Mesodermal cell (in vitro differentiated cells): ENCODE measurements at regions not wholly inside any gene's neighbourhood (a gene's known extent, or its start where the extent isn't known, plus 50 kb on each side); places are given as distances from the start of the nearest gene placed in this dataset.
"Not testable (repeated sequence)": the region's sequence is repeated elsewhere in the genome, so short reads cannot be mapped to it uniquely, and the experiment has no call there.

Experiments
- H3K27ac ChIP-seq: 2 replicates; pipeline ENCODE4 v1.7.0; 2013; ENCODE audit warnings: mild to moderate bottlenecking, low read depth, low read length, moderate library complexity; ENCODE audit not compliant: severe bottlenecking
- H3K36me3 ChIP-seq: 2 replicates; pipeline ENCODE4 v1.7.1; 2013; ENCODE audit warnings: mild to moderate bottlenecking, low read length, moderate library complexity; ENCODE audit not compliant: control insufficient read depth, insufficient read depth
- H3K4me1 ChIP-seq: one replicate; pipeline ENCODE4 v1.7.1; 2013; ENCODE audit warnings: mild to moderate bottlenecking, low read length; ENCODE audit not compliant: insufficient read depth, control insufficient read depth, poor library complexity, severe bottlenecking
- H3K4me3 ChIP-seq: 2 replicates; pipeline ENCODE4 v1.7.0; 2013; ENCODE audit warnings: low read length, control low read depth, mild to moderate bottlenecking; ENCODE audit not compliant: insufficient read depth, poor library complexity, severe bottlenecking; ENCODE audit errors: extremely low read depth
- H3K9me3 ChIP-seq: 2 replicates; pipeline ENCODE4 v1.7.1; 2013; ENCODE audit warnings: mild to moderate bottlenecking, low read length, moderate library complexity; ENCODE audit not compliant: control insufficient read depth
- WGBS, 2 experiments: methylation state at CpG; one replicate each; pipeline ENCODE4 v1.1.5; 2013; ENCODE audit warnings: missing lambda C conversion rate in 2 of 2; ENCODE audit not compliant: insufficient coverage in 2 of 2; 5-methylcytosine and 5-hydroxymethylcytosine counted together

DNA sequence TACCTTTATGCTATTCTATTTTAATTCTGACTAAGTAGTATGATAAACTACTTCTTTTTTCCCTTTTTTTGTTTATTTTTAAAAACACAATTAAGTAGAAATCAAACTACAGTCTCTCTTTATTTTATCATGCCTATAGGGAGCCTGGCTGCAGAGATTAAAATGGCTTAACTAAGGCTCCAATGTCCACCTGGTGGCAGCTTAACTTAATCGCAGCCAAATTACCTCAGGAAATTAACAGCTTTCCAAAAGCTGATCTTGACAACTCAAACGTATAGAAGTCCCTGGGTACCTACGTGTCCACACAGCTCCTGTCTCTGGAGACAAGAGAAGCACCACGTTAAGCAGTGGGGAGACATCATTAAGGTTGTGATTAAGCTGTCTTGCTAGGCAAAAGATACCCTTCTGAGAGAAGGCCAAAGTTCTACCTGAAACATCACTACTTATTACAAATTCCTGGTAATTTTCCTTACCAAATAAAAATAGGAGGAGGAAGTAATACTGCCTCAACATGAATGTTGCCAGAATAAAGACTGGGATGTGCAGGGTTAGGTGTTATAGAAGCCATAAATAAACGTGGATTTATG, 63.2 kb upstream of the SNX19 start:
- Histone ChIP-seq H3K27ac (no peak overlapping the region), H3K36me3 (no peaks in the 10 kb centered on the region), H3K4me3 (no peak overlapping the region), H3K9me3 (peaks cover 4% of the 10 kb centered on the region), H3K4me1 (no peaks in the 10 kb centered on the region)
- WGBS, 2 experiments: 35 to 42% methylated on average over 2 to 3 of the region's 5 CpGs

DNA sequence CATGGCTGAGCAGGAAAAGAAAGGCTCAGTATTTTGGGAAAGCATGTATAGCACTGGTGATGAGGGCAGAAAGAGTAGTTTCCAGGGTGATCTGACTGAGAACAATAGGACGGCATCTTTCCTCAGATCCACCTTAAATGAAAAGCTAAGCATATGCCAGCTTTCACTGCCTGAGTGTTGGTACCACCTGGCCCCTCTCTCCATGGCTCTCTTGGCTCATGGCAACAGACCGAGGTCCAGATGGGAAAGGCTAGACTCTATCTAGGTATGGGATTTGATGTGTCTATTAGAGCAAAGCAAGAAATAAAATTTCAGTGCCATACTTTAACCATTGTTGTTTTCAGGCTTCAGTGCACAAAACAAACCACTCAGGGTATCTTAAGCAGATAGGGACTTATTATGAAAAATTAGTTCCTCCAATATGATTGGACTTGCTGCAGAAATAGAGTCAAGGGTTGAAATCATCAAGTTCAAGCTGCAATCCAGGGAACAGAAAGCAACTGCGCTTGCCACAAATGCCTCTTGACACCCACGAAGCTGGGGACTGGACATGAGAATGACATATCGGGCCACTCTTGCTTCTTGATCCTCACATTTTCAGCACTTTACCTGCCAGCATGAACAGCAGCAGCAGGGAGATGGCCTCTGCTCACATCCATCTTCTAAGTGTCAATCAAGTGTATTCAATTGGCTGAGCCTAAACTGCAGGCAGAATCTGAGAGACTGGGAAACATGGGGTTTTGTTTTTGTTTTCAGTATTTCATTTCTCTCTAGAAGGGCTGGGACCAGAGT, 64.0 kb upstream of the SNX19 start:
- WGBS, 2 experiments: 77 to 98% methylated on average over 4 of the region's 5 CpGs
- peaks cover 4% of the 10 kb centered on the region for H3K9me3 ChIP-seq
- no peaks in the 10 kb centered on the region for H3K4me1 ChIP-seq
- H3K4me3 ChIP-seq: no peak overlapping the region
- H3K36me3 ChIP-seq: no peaks in the 10 kb centered on the region
- H3K27ac ChIP-seq: no peak overlapping the region

DNA sequence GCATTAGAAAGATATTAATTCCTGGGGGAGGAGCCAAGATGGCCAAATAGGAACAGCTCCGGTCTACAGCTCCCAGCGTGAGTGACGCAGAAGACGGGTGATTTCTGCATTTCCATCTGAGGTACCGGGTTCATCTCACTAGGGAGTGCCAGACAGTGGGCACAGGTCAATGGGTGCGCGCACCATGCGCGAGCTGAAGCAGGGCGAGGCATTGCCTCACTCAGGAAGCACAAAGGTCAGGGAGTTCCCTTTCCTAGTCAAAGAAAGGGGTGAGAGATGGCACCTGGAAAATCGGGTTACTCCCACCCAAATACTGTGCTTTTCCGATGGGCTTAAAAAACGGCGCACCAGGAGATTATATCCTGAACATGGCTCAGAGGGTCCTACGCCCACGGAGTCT, 68.0 kb upstream of the SNX19 start:
- not testable (repeated sequence) for H3K4me3 ChIP-seq, H3K9me3 ChIP-seq, H3K4me1 ChIP-seq, H3K36me3 ChIP-seq, H3K27ac ChIP-seq
- 96 to 100% methylated on average over 3 to 10 of the region's 16 CpGs for WGBS, 2 experiments

DNA sequence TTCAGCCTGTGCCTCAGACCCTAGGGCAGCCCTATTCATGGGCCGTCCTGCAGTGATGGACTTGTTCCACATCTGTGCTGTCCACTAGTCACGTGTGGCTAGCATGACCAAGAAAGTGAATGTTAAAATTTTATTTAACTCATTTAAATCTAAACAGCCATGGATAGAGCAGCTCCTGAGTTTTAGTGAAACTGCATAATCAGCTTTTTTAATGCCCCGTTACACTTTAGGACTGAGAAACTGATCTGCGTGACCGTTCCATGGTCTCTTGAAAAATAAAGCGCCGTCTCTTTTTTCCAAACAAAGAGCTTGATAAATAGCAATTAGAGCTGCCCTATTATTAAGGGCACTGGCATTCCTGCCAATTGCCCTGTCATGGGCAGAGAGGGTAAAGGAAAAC, 76.5 kb upstream of the SNX19 start:
- H3K4me3 ChIP-seq: no peak overlapping the region
- H3K27ac ChIP-seq: no peak overlapping the region
- no peaks in the 10 kb centered on the region for H3K36me3 ChIP-seq
- 95 to 96% methylated on average over 5 to 6 of the region's 7 CpGs for WGBS, 2 experiments
- H3K4me1 ChIP-seq: no peaks in the 10 kb centered on the region
- no peaks in the 10 kb centered on the region for H3K9me3 ChIP-seq

GRCh38 chr11:130994043-130994442, 77.8 kb upstream of the SNX19 start:
- no CpG with 5 or more reads among the region's 2 CpGs for WGBS, 2 experiments
- no peaks in the 10 kb centered on the region for H3K4me1 ChIP-seq
- no peaks in the 10 kb centered on the region for H3K9me3 ChIP-seq
- H3K36me3 ChIP-seq: no peaks in the 10 kb centered on the region
- no peak overlapping the region for H3K27ac ChIP-seq
- no peak overlapping the region for H3K4me3 ChIP-seq

DNA sequence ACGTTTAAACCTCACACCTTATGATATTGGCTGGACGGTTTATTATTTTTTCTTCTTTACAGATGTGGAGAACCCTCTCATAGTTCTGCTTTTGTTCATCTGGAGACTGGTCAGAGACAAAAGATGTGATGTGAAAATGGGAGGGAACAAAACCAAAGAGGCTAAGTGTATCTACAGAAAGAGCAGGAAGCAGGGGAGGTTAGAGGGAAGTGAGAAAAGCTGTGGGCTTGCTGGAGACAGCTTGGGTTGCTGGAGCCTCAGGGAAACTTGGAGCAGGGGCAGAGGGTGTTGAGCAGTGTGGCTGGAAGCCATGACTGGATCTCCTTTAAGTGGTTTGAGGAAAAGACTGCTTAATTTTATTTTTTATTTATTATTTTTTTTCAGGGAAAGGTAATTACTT, 79.0 kb upstream of the SNX19 start:
- H3K9me3 ChIP-seq: no peaks in the 10 kb centered on the region
- H3K27ac ChIP-seq: no peak overlapping the region
- H3K36me3 ChIP-seq: no peaks in the 10 kb centered on the region
- 83% methylated on average over 1 of the region's 2 CpGs; no CpG with 5 or more reads in 1 of the 2 experiments for WGBS, 2 experiments
- no peak overlapping the region for H3K4me3 ChIP-seq
- peaks cover 5% of the 10 kb centered on the region for H3K4me1 ChIP-seq

- no peak overlapping the region for H3K4me3 ChIP-seq
- H3K4me1 ChIP-seq: peaks cover 8% of the 10 kb centered on the region
- 100% methylated on average over 1 of the region's 1 CpG; no CpG with 5 or more reads in 1 of the 2 experiments for WGBS, 2 experiments
Measured at GRCh38 chr11:130997278-130997677, 81.0 kb upstream of the SNX19 start.

DNA sequence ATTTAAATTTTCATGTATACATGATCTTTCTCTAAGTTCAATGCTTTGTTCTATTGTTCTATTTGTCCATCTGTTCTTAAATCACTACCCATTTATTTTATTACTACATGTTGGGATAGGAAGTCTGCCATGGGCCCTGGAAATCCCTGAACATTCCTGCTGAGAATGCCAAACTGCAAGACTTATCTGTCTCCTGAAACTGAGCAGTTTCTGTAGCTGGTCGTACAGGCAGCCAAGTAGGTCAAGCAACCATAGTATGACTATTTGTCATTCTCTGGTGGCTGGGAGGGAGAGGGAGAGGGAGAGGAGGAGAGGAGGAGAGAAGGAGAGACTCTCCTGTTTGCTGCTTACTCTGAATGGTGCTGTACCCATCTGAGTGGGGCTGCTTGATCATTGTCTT, 82.8 kb upstream of the SNX19 start:
- Histone ChIP-seq H3K4me3 (no peak overlapping the region), H3K27ac (no peak overlapping the region), H3K9me3 (no peaks in the 10 kb centered on the region), H3K4me1 (peaks cover 8% of the 10 kb centered on the region), H3K36me3 (no peaks in the 10 kb centered on the region)
- WGBS, 2 experiments: 80% methylated on average over 1 of the region's 1 CpG; no CpG with 5 or more reads in 1 of the 2 experiments

More at GRCh38 chr11:130997278-130997677, 81.0 kb upstream of the SNX19 start:
- no peaks in the 10 kb centered on the region for H3K36me3 ChIP-seq
- H3K9me3 ChIP-seq: no peaks in the 10 kb centered on the region
- H3K27ac ChIP-seq: no peak overlapping the region

- no peak overlapping the region for H3K4me3 ChIP-seq
- H3K9me3 ChIP-seq: no peaks in the 10 kb centered on the region
- H3K36me3 ChIP-seq: no peaks in the 10 kb centered on the region
- peaks cover 8% of the 10 kb centered on the region for H3K4me1 ChIP-seq
- 80% methylated on average over 2 of the region's 3 CpGs; no CpG with 5 or more reads in 1 of the 2 experiments for WGBS, 2 experiments
- no peak overlapping the region for H3K27ac ChIP-seq
Measured at GRCh38 chr11:130999992-131000770, 83.9 kb upstream of the SNX19 start.

GRCh38 chr11:131002145-131002544, 85.9 kb upstream of the SNX19 start:
- 94 to 100% methylated on average over 3 of the region's 6 CpGs for WGBS, 2 experiments
- Histone ChIP-seq H3K4me3 (no peak overlapping the region), H3K27ac (no peak overlapping the region), H3K36me3 (no peaks in the 10 kb centered on the region), H3K4me1 (peaks cover 8% of the 10 kb centered on the region), H3K9me3 (no peaks in the 10 kb centered on the region)
